HFF-Myc (cell line): ENCODE measurements at regions not wholly inside any gene's neighbourhood (a gene's known extent, or its start where the extent isn't known, plus 50 kb on each side); places are given as distances from the start of the nearest gene placed in this dataset.

Source experiments
- DNase-seq: peaks from one replicate; pipeline ENCODE4 v3.0.0-alpha.2; 2011; ENCODE audit warnings: low read depth; ENCODE audit errors: extremely low read depth
- H3K4me3 ChIP-seq: replicated peaks from 2 replicates; pipeline ENCODE4 v1.5.1; 2011; ENCODE audit warnings: low read depth, mild to moderate bottlenecking, control low read depth, low read length
- TF ChIP-seq, protein P1 (sequence below): IDR thresholded peaks from 2 replicates; pipeline ENCODE4 v1.5.1; 2012; ENCODE audit warnings: mild to moderate bottlenecking, low read depth, low read length, control low read depth; ENCODE audit errors: missing control alignments

DNA sequence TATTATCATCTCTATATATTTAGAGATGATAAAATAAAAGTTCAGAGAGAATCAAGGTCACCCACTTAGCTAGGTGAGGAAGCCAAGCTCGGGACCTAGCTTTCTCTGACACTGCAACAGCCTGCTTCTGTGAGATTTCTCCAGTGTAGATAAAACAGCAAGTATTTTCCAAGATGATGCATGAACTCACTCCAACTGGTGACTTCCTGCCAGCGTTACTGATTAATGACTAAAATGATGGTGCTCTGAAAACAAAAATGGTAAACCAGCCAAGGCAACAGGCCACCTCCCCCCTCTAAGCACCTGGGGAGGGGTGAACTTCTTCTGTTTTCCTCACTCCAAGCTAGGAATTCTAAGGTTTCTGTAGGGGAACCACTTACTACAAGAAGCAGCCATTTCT, 510.2 kb upstream of the ID2 start:
- H3K4me3 ChIP-seq = no peak overlapping the region
- TF ChIP-seq, protein P1, sequence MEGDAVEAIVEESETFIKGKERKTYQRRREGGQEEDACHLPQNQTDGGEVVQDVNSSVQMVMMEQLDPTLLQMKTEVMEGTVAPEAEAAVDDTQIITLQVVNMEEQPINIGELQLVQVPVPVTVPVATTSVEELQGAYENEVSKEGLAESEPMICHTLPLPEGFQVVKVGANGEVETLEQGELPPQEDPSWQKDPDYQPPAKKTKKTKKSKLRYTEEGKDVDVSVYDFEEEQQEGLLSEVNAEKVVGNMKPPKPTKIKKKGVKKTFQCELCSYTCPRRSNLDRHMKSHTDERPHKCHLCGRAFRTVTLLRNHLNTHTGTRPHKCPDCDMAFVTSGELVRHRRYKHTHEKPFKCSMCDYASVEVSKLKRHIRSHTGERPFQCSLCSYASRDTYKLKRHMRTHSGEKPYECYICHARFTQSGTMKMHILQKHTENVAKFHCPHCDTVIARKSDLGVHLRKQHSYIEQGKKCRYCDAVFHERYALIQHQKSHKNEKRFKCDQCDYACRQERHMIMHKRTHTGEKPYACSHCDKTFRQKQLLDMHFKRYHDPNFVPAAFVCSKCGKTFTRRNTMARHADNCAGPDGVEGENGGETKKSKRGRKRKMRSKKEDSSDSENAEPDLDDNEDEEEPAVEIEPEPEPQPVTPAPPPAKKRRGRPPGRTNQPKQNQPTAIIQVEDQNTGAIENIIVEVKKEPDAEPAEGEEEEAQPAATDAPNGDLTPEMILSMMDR = no peak
- no peak for DNase-seq

DNA sequence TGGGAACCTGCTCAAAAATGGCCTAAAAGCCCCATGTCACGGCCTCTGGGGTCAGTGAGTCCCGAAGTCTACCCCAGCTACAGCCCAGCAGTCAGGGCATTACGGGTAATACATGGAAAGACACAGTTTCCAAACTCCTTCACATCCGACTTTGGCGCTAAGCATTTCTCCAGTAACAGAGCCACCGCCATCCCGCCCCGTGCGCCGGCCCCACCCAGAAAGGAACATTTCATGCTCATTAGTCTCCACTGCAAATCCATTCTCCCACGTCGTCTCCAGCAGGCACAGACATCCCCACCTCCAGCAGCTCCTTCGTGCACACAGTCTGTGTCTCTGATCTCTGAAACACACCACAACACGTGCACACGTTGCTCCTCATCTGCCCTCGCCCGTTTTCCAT, 509.2 kb upstream of the ID2 start:
- no peak overlapping the region for H3K4me3 ChIP-seq
- TF ChIP-seq, protein P1 = no peak
- DNase-seq = no peak

- no peak overlapping the region for H3K4me3 ChIP-seq
- TF ChIP-seq, protein P1 = no peak
- DNase-seq = no peak
These were observed 507.1 kb upstream of the ID2 start for GRCh38 chr2:8174641-8175257.

GRCh38 chr2:8176887-8177286, 505.0 kb upstream of the ID2 start:
- no peak overlapping the region for H3K4me3 ChIP-seq
- TF ChIP-seq, protein P1 = no peak
- no peak for DNase-seq

DNA sequence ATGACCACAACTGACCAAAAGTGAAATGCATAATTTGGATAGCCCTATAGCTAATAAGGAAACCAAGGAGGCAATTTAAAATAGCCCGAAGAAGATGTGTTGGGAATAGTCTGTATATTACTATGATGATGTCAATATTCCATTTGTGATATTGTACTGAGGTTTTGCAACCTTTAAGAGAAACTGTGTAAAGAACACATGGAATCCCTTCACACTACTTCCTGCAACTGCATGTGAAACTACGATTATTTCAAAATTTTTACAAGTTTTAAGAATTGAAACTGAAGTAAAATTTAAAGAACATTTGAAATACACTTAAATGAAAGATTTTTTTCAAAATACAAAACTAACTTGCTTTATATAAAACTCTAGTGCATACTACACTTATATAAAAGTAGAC, 504.3 kb upstream of the ID2 start:
- TF ChIP-seq, protein P1 = no peak
- no peak overlapping the region for H3K4me3 ChIP-seq
- DNase-seq = no peak

- TF ChIP-seq, protein P1 = no peak
- no peak for DNase-seq
- H3K4me3 ChIP-seq = no peak overlapping the region
These were observed 502.9 kb upstream of the ID2 start for GRCh38 chr2:8178911-8179310.

GRCh38 chr2:8189316-8189715, 492.5 kb upstream of the ID2 start:
- TF ChIP-seq, protein P1 = no peak
- no peak for DNase-seq
- no peak overlapping the region for H3K4me3 ChIP-seq
